Tibial nerve (tissue), 4 donors: ENCODE measurements at regions not wholly inside any gene's neighbourhood (a gene's known extent, or its start where the extent isn't known, plus 50 kb on each side); places are given as distances from the start of the nearest gene placed in this dataset.
"Not testable (repeated sequence)": the region's sequence is repeated elsewhere in the genome, so short reads cannot be mapped to it uniquely, and the experiment has no call there.

Experiments
- CTCF ChIP-seq, 5 experiments: fragments of 200-600 bp in 3 of 5; fragments of 450-650 bp in 2 of 5; sonication (generic) in 3 of 5; IDR thresholded peaks; one replicate each; pipeline ENCODE4 v1.5.1; 2016 to 2019; ENCODE audit warnings: antibody characterized with exemption in 5 of 5, mild to moderate bottlenecking in 3 of 5, moderate library complexity in 2 of 5
- EP300 ChIP-seq, 2 donors: sonication (generic); formaldehyde crosslinking; IDR thresholded peaks; one replicate each; pipeline ENCODE4 v1.6.1; 2017; ENCODE audit warnings: antibody characterized with exemption in 2 of 2, mild to moderate bottlenecking in 1 of 2
- POLR2A ChIP-seq, 2 donors: fragments of 450-650 bp; IDR thresholded peaks; one replicate each; pipeline ENCODE4 v1.6.1; 2017; ENCODE audit warnings: antibody characterized with exemption in 2 of 2, mild to moderate bottlenecking in 2 of 2, moderate library complexity in 2 of 2

GRCh38 chr1:79488572-79489121 is 482.1 kb upstream of the ADGRL4 start:
- TF ChIP-seq CTCF, POLR2A, EP300 (IDR thresholded peaks at IDR 0.05): not testable (repeated sequence)
